WERI-Rb-1 (cell line): ENCODE measurements at regions not wholly inside any gene's neighbourhood (a gene's known extent, or its start where the extent isn't known, plus 50 kb on each side); places are given as distances from the start of the nearest gene placed in this dataset.

Source experiments
- DNase-seq: peaks from one replicate; pipeline ENCODE4 v3.0.0-alpha.2; 2020
- H3K27ac ChIP-seq: fragments of 250-450 bp; sonication (Bioruptor Pico); 2 replicates; pipeline ENCODE4 v1.5.1; 2020; ENCODE audit warnings: mild to moderate bottlenecking, moderate library complexity
- H3K27me3 ChIP-seq: fragments of 250-450 bp; sonication (Bioruptor Pico); 2 replicates; pipeline ENCODE4 v1.5.1; 2021; ENCODE audit warnings: mild to moderate bottlenecking, low read depth, moderate library complexity; ENCODE audit not compliant: insufficient read depth, severe bottlenecking
- H3K36me3 ChIP-seq: fragments of 250-450 bp; sonication (Bioruptor Pico); 2 replicates; pipeline ENCODE4 v1.5.1; 2020; ENCODE audit warnings: mild to moderate bottlenecking, moderate library complexity
- H3K4me3 ChIP-seq: 2 replicates; pipeline ENCODE4 v1.5.1; 2011; ENCODE audit warnings: low read depth, mild to moderate bottlenecking, control low read depth, low read length
- H3K9me3 ChIP-seq: fragments of 250-450 bp; sonication (Bioruptor Pico); 2 replicates; pipeline ENCODE4 v1.5.1; 2021; ENCODE audit warnings: mild to moderate bottlenecking, moderate library complexity; ENCODE audit not compliant: severe bottlenecking
- TF ChIP-seq, protein P1 (sequence below): IDR thresholded peaks from 2 replicates; pipeline ENCODE4 v1.5.1; 2011; ENCODE audit warnings: low read depth, mild to moderate bottlenecking, control low read depth, inconsistent platforms, low read length

DNA sequence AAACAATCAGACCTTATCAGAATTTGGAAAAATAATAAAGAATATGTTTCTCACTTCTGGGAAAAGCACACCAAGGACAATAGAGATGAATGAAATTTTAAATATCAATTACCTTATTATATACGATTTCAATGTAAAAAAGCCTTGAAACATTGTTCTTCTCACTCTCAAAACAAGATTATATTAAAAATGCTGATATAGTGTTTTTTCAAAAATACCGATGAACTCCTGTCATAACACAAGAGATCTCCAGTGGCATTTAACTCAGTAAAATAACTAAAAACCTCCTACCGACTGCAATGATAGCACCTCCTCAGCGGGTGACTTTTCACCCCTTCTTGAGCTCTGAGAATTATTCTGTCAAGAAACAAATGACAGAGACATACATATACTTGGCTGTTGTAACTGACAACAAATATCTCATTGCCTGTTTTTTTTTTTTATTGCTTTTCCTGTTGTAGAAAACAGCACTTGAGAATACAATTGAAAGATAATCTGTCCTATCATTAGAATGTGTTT, 1237.3 kb downstream of the C4orf33 start:
- TF ChIP-seq, protein P1, sequence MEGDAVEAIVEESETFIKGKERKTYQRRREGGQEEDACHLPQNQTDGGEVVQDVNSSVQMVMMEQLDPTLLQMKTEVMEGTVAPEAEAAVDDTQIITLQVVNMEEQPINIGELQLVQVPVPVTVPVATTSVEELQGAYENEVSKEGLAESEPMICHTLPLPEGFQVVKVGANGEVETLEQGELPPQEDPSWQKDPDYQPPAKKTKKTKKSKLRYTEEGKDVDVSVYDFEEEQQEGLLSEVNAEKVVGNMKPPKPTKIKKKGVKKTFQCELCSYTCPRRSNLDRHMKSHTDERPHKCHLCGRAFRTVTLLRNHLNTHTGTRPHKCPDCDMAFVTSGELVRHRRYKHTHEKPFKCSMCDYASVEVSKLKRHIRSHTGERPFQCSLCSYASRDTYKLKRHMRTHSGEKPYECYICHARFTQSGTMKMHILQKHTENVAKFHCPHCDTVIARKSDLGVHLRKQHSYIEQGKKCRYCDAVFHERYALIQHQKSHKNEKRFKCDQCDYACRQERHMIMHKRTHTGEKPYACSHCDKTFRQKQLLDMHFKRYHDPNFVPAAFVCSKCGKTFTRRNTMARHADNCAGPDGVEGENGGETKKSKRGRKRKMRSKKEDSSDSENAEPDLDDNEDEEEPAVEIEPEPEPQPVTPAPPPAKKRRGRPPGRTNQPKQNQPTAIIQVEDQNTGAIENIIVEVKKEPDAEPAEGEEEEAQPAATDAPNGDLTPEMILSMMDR, result no peak
- no peaks in the 10 kb centered on the region for H3K36me3 ChIP-seq
- H3K4me3 ChIP-seq, result no peak overlapping the region
- no peak for DNase-seq
- H3K27ac ChIP-seq, result no peak overlapping the region
- H3K27me3 ChIP-seq, result no peaks in the 10 kb centered on the region
- H3K9me3 ChIP-seq, result no peaks in the 10 kb centered on the region

GRCh38 chr4:130335417-130336194, 1239.7 kb downstream of the C4orf33 start:
- no peaks in the 10 kb centered on the region for H3K27me3 ChIP-seq
- no peaks in the 10 kb centered on the region for H3K9me3 ChIP-seq
- no peak for DNase-seq
- H3K4me3 ChIP-seq, result no peak overlapping the region
- H3K36me3 ChIP-seq, result no peaks in the 10 kb centered on the region
- H3K27ac ChIP-seq, result no peak overlapping the region
- TF ChIP-seq, protein P1, result no peak

DNA sequence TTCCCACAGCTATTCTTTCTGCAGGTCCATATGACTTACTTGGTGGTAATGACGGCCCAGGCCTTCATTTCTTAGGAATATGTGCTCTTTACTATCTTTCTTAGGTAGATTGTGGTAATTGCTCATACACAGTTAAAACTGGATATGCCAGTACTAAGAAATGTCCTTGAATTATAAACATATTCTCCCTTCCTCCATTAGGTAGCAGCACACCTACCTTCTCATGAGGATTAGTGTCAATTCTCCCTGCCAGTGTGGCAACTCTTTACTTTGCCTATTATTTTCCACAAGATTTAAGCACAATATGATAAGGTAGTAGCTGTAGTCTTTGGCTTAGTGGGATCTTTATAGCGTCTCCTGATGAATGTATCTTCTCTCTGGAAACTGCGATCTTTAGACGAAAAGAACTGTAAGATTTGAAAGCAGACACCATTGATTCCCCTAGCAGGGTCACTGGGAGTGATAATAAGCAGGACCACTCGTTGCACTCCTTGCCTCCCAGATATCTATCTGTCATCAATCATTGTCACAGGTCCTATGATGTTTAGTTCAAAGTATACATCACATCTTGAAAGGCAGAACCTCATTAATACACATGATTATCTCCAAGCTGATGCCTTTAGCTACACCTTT, 1240.7 kb downstream of the C4orf33 start:
- TF ChIP-seq, protein P1, result peak; percentile 38; the same call in 1 of the 2 replicates
- no peaks in the 10 kb centered on the region for H3K9me3 ChIP-seq
- H3K36me3 ChIP-seq, result no peaks in the 10 kb centered on the region
- no peak for DNase-seq
- no peak overlapping the region for H3K27ac ChIP-seq
- H3K27me3 ChIP-seq, result no peaks in the 10 kb centered on the region
- H3K4me3 ChIP-seq, result no peak overlapping the region

DNA sequence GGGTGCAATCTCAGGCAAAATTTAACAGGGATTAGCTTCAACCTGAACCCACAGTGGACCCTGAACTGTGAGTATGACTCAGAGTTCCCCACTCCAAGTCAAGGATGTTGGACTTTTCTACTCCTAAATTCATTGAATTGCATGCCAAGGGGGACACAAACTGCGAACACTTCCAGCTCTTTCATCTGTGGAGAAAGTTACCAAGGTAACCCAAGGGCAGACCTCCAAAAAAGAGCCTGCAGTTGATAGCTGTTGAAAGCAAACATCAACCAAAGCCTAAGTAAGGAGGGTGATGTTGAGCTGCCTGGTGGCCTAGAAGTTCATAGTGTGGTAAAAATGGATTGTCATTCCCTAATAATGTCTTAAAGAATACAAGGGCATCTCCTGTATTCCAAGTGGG, 1242.9 kb downstream of the C4orf33 start:
- DNase-seq, result no peak
- H3K9me3 ChIP-seq, result no peaks in the 10 kb centered on the region
- H3K27ac ChIP-seq, result no peak overlapping the region
- H3K36me3 ChIP-seq, result no peaks in the 10 kb centered on the region
- H3K27me3 ChIP-seq, result no peaks in the 10 kb centered on the region
- H3K4me3 ChIP-seq, result no peak overlapping the region
- TF ChIP-seq, protein P1, result no peak

DNA sequence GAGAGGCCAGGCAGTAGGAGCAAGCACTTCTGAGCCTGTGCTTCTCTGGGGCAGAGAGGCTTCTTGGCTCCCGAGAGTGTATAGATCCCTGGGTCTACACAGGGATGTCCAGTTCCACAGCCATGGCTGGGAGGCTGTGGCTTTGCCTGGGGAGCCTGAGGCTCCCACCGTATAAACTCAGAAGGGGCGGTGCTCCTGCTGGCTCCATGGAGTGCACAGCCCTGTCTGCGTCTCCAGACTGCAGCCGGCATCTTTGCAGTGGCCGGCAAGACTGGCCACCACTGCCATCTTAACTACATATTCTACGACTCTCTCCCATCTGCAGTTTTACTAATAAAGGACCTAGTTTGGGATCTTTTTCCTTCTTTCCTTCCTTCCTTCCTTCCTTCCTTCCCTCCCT, 1253.8 kb downstream of the C4orf33 start:
- TF ChIP-seq, protein P1, result no peak
- no peaks in the 10 kb centered on the region for H3K27me3 ChIP-seq
- no peak overlapping the region for H3K27ac ChIP-seq
- H3K4me3 ChIP-seq, result no peak overlapping the region
- H3K36me3 ChIP-seq, result no peaks in the 10 kb centered on the region
- DNase-seq, result no peak
- H3K9me3 ChIP-seq, result no peaks in the 10 kb centered on the region
